ENCODE measurements at regions not wholly inside any gene's neighbourhood (a gene's known extent, or its start where the extent isn't known, plus 50 kb on each side); places are given as distances from the start of the nearest gene placed in this dataset.

GRCh38 chr6:113073611-113074191 lies 726.6 kb downstream of the RFPL4B start:
- no peak for DNase-seq (ENCODE audit: low read depth, low spot score)
- in situ Hi-C loops (cut with HindIII; ENCODE audit: low pct_unique_long_range_greater_than_20kb, low sequenced_read_pairs) = no loop called here

GRCh38 chr6:113076116-113076515 lies 729.0 kb downstream of the RFPL4B start:
- in situ Hi-C loops (cut with HindIII; ENCODE audit: low pct_unique_long_range_greater_than_20kb, low sequenced_read_pairs) = no loop called here
- no peak for DNase-seq (ENCODE audit: low read depth, low spot score)

- no peak for DNase-seq (ENCODE audit: low read depth, low spot score)
- in situ Hi-C loops (cut with HindIII; ENCODE audit: low pct_unique_long_range_greater_than_20kb, low sequenced_read_pairs) = no loop called here
Measured at GRCh38 chr6:113076816-113077215, 729.7 kb downstream of the RFPL4B start.

- DNase-seq (ENCODE audit: low read depth, low spot score) = no peak
- in situ Hi-C loops (cut with HindIII; ENCODE audit: low pct_unique_long_range_greater_than_20kb, low sequenced_read_pairs) = no loop called here
Measured at GRCh38 chr6:113077794-113078193, 730.7 kb downstream of the RFPL4B start.

- no peak for DNase-seq (ENCODE audit: low read depth, low spot score)
- in situ Hi-C loops (cut with HindIII; ENCODE audit: low pct_unique_long_range_greater_than_20kb, low sequenced_read_pairs) = no loop called here
Measured at GRCh38 chr6:113078791-113079190, 731.7 kb downstream of the RFPL4B start.

- no peak for DNase-seq (ENCODE audit: low read depth, low spot score)
- in situ Hi-C loops (cut with HindIII; ENCODE audit: low pct_unique_long_range_greater_than_20kb, low sequenced_read_pairs) = no loop called here
Measured at GRCh38 chr6:113082745-113083144, 735.6 kb downstream of the RFPL4B start.

- in situ Hi-C loops (cut with HindIII; ENCODE audit: low pct_unique_long_range_greater_than_20kb, low sequenced_read_pairs) = no loop called here
Measured at GRCh38 chr6:113083947-113084346, 736.8 kb downstream of the RFPL4B start.

GRCh38 chr6:113089056-113089455 lies 741.9 kb downstream of the RFPL4B start:
- in situ Hi-C loops (cut with HindIII; ENCODE audit: low pct_unique_long_range_greater_than_20kb, low sequenced_read_pairs) = no loop called here
- DNase-seq (ENCODE audit: low read depth, low spot score) = no peak

More at GRCh38 chr6:113083947-113084346, 736.8 kb downstream of the RFPL4B start:
- no peak for DNase-seq (ENCODE audit: low read depth, low spot score)

- in situ Hi-C loops (cut with HindIII; ENCODE audit: low pct_unique_long_range_greater_than_20kb, low sequenced_read_pairs) = no loop called here
- DNase-seq (ENCODE audit: low read depth, low spot score) = no peak
Measured at GRCh38 chr6:113092795-113093194, 745.7 kb downstream of the RFPL4B start.

- no peak for DNase-seq (ENCODE audit: low read depth, low spot score)
- in situ Hi-C loops (cut with HindIII; ENCODE audit: low pct_unique_long_range_greater_than_20kb, low sequenced_read_pairs) = no loop called here
Measured at GRCh38 chr6:113094779-113095178, 747.6 kb downstream of the RFPL4B start.

- no peak for DNase-seq (ENCODE audit: low read depth, low spot score)
- in situ Hi-C loops (cut with HindIII; ENCODE audit: low pct_unique_long_range_greater_than_20kb, low sequenced_read_pairs) = no loop called here
Measured at GRCh38 chr6:113095841-113096240, 748.7 kb downstream of the RFPL4B start.

GRCh38 chr6:113102761-113103160 lies 754.4 kb upstream of the MARCKS start:
- DNase-seq (ENCODE audit: low read depth, low spot score) = no peak
- in situ Hi-C loops (cut with HindIII; ENCODE audit: low pct_unique_long_range_greater_than_20kb, low sequenced_read_pairs) = no loop called here

GRCh38 chr6:113103634-113104361 lies 753.3 kb upstream of the MARCKS start:
- in situ Hi-C loops (cut with HindIII; ENCODE audit: low pct_unique_long_range_greater_than_20kb, low sequenced_read_pairs) = no loop called here
- DNase-seq (ENCODE audit: low read depth, low spot score) = no peak

- in situ Hi-C loops (cut with HindIII; ENCODE audit: low pct_unique_long_range_greater_than_20kb, low sequenced_read_pairs) = no loop called here
- no peak for DNase-seq (ENCODE audit: low read depth, low spot score)
Measured at GRCh38 chr6:113104541-113104940, 752.6 kb upstream of the MARCKS start.

- in situ Hi-C loops (cut with HindIII; ENCODE audit: low pct_unique_long_range_greater_than_20kb, low sequenced_read_pairs) = no loop called here
- no peak for DNase-seq (ENCODE audit: low read depth, low spot score)
Measured at GRCh38 chr6:113104951-113105350, 752.2 kb upstream of the MARCKS start.

- in situ Hi-C loops (cut with HindIII; ENCODE audit: low pct_unique_long_range_greater_than_20kb, low sequenced_read_pairs) = no loop called here
- no peak for DNase-seq (ENCODE audit: low read depth, low spot score)
Measured at GRCh38 chr6:113110211-113110610, 746.9 kb upstream of the MARCKS start.

- in situ Hi-C loops (cut with HindIII; ENCODE audit: low pct_unique_long_range_greater_than_20kb, low sequenced_read_pairs) = no loop called here
- no peak for DNase-seq (ENCODE audit: low read depth, low spot score)
Measured at GRCh38 chr6:113111550-113111949, 745.6 kb upstream of the MARCKS start.

GRCh38 chr6:113112086-113112485 lies 745.1 kb upstream of the MARCKS start:
- in situ Hi-C loops (cut with HindIII; ENCODE audit: low pct_unique_long_range_greater_than_20kb, low sequenced_read_pairs) = no loop called here
- DNase-seq (ENCODE audit: low read depth, low spot score) = no peak

GRCh38 chr6:113115196-113115595 lies 741.9 kb upstream of the MARCKS start:
- in situ Hi-C loops (cut with HindIII; ENCODE audit: low pct_unique_long_range_greater_than_20kb, low sequenced_read_pairs) = no loop called here
- DNase-seq (ENCODE audit: low read depth, low spot score) = no peak
